Upper lobe of right lung (tissue), 1 donor: ENCODE measurements at regions not wholly inside any gene's neighbourhood (a gene's known extent, or its start where the extent isn't known, plus 50 kb on each side); places are given as distances from the start of the nearest gene placed in this dataset.
"Not testable (repeated sequence)": the region's sequence is repeated elsewhere in the genome, so short reads cannot be mapped to it uniquely, and the experiment has no call there.

Experiments used
- ATAC-seq: fragments of 200-7000 bp; cut with Tn5 transposase; one replicate; pipeline ENCODE4 v1.9.1; 2020; ENCODE audit warnings: mild to moderate bottlenecking, moderate library complexity
- DNase-seq: peaks from one replicate; pipeline ENCODE4 v3.0.0-alpha.2; 2020
- H3K27ac ChIP-seq: fragments of 200-600 bp; one replicate; pipeline ENCODE4 v1.8.0; 2022
- H3K27me3 ChIP-seq: fragments of 200-600 bp; one replicate; pipeline ENCODE4 v1.8.0; 2022; ENCODE audit warnings: mild to moderate bottlenecking
- H3K36me3 ChIP-seq: fragments of 200-600 bp; one replicate; pipeline ENCODE4 v1.8.0; 2022
- H3K4me1 ChIP-seq: fragments of 200-600 bp; one replicate; pipeline ENCODE4 v1.8.0; 2022
- H3K4me3 ChIP-seq: fragments of 200-600 bp; one replicate; pipeline ENCODE4 v1.8.0; 2022; ENCODE audit warnings: mild to moderate bottlenecking
- H3K9me3 ChIP-seq: fragments of 200-600 bp; one replicate; pipeline ENCODE4 v1.8.0; 2022
- intact Hi-C: fragments of 100-400 bp; cut with DNase I; formaldehyde crosslinking; loops from one replicate; pipeline ENCODE4 v1.11.0; 2022
- TF ChIP-seq, protein P1 (sequence below): fragments of 200-600 bp; IDR thresholded peaks from one replicate; pipeline ENCODE4 v1.8.0; 2022; ENCODE audit warnings: antibody characterized with exemption
- donor health status: DM: no; HTN: yes; CAD: no; lungs with severe emphysema.

DNA sequence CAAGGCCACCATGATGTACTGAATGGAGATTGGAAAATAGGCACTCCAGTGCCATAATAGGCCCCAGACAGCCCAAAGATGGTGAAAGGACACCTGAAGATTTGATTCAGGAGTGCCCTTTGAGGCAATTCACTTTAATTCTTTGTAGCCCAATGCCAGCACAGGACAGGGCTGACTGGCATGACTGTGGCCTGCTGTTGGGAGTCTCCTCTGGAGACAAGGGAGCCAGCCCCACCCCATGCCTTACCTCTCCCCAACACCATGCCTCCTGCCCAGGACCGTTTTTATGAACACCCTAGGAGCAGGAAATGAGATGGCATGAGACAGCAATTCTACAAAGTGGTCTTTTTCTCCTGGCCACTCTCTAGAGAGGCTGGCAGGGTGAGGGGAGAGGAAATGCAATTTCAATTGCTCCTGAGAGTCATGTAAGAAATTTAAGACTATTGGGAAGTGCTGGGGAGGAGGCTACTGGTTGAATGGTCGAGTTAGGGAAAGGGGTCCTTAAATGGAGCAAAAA lies 94.2 kb upstream of the MAMLD1 start:
- DNase-seq (no peak), ATAC-seq (no peak)
- intact Hi-C loops = no loop called here
- H3K4me1 ChIP-seq = no peaks in the 10 kb centered on the region
- no peak overlapping the region for H3K27ac ChIP-seq
- H3K36me3 ChIP-seq = no peaks in the 10 kb centered on the region
- no peaks in the 10 kb centered on the region for H3K27me3 ChIP-seq
- TF ChIP-seq, protein P1, sequence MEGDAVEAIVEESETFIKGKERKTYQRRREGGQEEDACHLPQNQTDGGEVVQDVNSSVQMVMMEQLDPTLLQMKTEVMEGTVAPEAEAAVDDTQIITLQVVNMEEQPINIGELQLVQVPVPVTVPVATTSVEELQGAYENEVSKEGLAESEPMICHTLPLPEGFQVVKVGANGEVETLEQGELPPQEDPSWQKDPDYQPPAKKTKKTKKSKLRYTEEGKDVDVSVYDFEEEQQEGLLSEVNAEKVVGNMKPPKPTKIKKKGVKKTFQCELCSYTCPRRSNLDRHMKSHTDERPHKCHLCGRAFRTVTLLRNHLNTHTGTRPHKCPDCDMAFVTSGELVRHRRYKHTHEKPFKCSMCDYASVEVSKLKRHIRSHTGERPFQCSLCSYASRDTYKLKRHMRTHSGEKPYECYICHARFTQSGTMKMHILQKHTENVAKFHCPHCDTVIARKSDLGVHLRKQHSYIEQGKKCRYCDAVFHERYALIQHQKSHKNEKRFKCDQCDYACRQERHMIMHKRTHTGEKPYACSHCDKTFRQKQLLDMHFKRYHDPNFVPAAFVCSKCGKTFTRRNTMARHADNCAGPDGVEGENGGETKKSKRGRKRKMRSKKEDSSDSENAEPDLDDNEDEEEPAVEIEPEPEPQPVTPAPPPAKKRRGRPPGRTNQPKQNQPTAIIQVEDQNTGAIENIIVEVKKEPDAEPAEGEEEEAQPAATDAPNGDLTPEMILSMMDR = no peak
- H3K9me3 ChIP-seq = no peaks in the 10 kb centered on the region
- H3K4me3 ChIP-seq = no peak overlapping the region

DNA sequence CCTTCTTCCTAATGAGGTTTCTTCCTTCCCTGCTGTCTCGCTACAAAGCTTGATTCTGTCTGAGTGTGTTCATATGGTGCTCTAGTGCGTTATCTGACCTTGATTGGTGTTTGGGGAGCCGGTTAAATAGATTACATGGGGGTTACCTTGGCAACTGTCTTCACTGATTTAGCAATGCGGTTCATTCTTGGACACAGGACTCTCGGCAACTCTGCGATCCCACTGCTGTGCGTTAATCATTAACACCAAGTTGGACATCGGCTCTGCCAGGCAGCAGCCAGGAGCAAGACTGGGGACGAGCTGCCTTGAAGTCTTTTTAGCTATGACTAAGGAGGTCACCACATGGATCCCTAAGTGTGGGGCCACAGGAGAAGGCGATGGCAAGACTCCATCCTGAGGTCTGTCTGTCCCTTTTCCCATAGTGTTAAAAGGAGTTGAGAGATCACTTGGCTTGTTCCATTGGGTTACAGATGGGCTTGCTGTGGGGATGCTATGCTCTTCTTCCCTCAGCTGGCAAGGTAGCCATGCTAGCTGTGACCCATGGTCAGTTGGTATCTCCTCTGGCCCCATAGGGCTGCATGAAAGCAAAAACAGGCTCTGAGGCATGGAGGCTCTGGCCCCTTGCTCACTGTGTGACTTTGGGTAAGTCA lies 93.4 kb upstream of the MAMLD1 start:
- Histone ChIP-seq H3K4me3 (no peak overlapping the region), H3K36me3 (no peaks in the 10 kb centered on the region), H3K27ac (no peak overlapping the region), H3K27me3 (no peaks in the 10 kb centered on the region), H3K4me1 (no peaks in the 10 kb centered on the region), H3K9me3 (no peaks in the 10 kb centered on the region)
- intact Hi-C loops = no loop called here
- DNase-seq (no peak), ATAC-seq (peak; percentile 61)
- TF ChIP-seq, protein P1 = no peak

DNA sequence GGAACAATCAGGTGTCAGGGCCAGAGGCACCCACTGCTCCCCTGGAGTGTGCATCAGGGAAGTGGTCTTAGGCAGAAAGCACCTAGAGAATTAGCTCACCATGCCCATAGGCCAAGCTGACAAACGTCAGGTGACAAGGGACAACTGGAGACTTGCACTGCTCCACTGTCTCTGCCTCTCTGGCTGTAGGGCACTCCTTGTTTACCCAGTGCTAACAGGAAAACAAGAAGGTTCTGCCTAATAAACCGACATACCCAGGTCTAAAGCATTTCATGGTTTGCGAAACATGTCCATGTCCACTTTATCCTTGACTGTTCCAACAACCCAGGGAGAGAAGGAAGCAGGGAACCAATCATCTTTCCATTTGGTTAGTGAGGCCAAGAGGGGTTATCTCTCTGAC lies 92.5 kb upstream of the MAMLD1 start:
- Histone ChIP-seq H3K9me3 (no peaks in the 10 kb centered on the region), H3K36me3 (no peaks in the 10 kb centered on the region), H3K4me1 (no peaks in the 10 kb centered on the region), H3K27me3 (no peaks in the 10 kb centered on the region), H3K4me3 (no peak overlapping the region), H3K27ac (no peak overlapping the region)
- intact Hi-C loops = no loop called here
- TF ChIP-seq, protein P1 = no peak
- no peak for DNase-seq
- ATAC-seq = no peak

DNA sequence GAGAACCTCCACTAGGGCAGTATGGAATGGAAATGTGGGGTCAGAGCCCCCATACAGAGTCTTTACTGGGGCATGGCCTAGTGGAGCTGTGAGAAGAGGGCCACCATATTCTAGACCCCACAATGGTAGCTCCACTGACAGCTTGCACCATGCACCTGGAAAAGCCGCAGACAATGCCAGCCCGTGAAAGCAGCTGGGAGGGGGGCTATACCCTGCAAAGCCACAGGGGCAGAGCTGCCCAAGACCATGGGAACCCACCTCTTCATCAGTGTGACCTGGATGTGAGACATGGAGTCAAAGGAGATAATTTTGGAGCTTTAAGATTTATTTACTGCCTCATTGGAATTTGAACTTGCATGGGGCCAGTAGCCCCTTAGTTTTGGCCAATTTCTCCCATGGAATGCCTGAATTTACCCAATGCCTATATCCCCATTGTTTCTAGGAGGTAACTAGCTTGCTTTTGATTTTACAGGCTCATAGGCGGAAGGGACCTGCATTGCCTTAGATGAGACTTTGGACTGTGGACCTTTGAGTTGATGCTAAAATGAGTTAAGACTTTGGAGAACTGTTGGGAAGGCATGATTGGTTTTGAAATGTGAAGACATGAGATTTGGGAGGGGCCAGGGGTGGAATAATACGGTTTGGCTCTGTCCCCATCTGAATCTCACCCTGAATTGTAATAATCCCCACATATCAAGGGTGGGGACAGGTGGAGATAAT lies 89.4 kb upstream of the MAMLD1 start:
- H3K27ac ChIP-seq, H3K27me3 ChIP-seq, H3K36me3 ChIP-seq, H3K9me3 ChIP-seq, DNase-seq, H3K4me3 ChIP-seq, H3K4me1 ChIP-seq, intact Hi-C loops, ATAC-seq: not testable (repeated sequence)

DNA sequence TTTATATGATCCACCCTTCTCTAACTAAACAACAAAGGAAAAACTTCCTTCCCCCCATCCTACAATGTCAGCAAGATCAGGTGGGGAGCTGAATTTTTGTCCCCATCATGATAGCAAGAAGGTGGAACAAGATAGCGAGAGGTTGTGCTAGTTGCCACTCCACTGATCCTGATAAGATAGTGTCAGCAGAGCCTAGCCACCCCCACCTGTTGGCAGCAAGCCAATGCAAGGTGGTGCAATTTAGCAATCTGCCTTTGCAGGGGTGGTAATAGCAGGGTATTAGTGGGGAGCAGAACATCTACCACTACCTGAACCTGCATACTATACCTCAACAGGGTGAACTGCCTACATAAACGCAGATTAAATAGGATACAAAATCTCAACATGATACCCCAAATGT lies 80.2 kb upstream of the MAMLD1 start:
- no peak overlapping the region for H3K4me3 ChIP-seq
- ATAC-seq (no peak), DNase-seq (no peak)
- intact Hi-C loops = no loop called here
- no peaks in the 10 kb centered on the region for H3K27me3 ChIP-seq
- no peaks in the 10 kb centered on the region for H3K36me3 ChIP-seq
- TF ChIP-seq, protein P1 = no peak
- H3K4me1 ChIP-seq = no peaks in the 10 kb centered on the region
- H3K27ac ChIP-seq = no peak overlapping the region
- H3K9me3 ChIP-seq = no peaks in the 10 kb centered on the region

DNA sequence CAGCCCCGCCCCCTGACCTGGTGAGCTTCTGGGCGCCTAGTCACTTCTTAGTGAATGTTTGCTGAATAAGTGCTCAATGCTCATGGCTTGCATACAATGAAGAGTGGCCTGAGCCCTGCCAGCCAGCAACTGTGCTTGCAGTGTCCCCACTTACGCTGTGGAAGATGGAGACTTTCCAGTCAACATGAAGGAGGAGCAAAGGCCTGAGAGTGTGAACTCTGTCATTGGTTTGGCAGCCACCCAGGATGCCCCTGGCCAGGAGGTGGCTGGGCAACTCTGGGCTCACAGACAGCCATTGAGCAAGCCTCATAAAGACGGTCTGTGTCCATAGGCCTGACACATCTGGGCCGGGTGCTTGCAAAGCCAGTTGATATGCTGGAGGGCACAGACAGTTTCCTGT lies 72.1 kb upstream of the MAMLD1 start:
- intact Hi-C loops = no loop called here
- ATAC-seq (no peak), DNase-seq (no peak)
- Histone ChIP-seq H3K9me3 (no peaks in the 10 kb centered on the region), H3K36me3 (no peaks in the 10 kb centered on the region), H3K27ac (no peak overlapping the region), H3K4me3 (no peak overlapping the region), H3K27me3 (no peaks in the 10 kb centered on the region), H3K4me1 (no peaks in the 10 kb centered on the region)
- TF ChIP-seq, protein P1 = no peak
